Fibroblast of mammary gland (primary cell): ENCODE measurements at regions not wholly inside any gene's neighbourhood (a gene's known extent, or its start where the extent isn't known, plus 50 kb on each side); places are given as distances from the start of the nearest gene placed in this dataset.

Source experiments
- DNase-seq: peaks from one replicate; pipeline ENCODE4 v3.0.0-alpha.2; 2010; ENCODE audit warnings: low read depth
- H3K4me3 ChIP-seq: 2 replicates; pipeline ENCODE4 v1.5.1; 2011; ENCODE audit warnings: low read depth, mild to moderate bottlenecking, low read length, moderate library complexity; ENCODE audit not compliant: control insufficient read depth
- CTCF ChIP-seq: conservative IDR thresholded peaks from 2 replicates; pipeline ENCODE4 v1.5.1; 2011; ENCODE audit warnings: low read depth, low read length, inconsistent platforms; ENCODE audit not compliant: control insufficient read depth, insufficient read depth

- no peak for TF ChIP-seq CTCF
- DNase-seq: peak; percentile 45
- no peak overlapping the region for H3K4me3 ChIP-seq
These were observed 92.9 kb upstream of the USP47 start for GRCh38 chr11:11748706-11749365.

- no peak for TF ChIP-seq CTCF
- no peak overlapping the region for H3K4me3 ChIP-seq
- no peak for DNase-seq
These were observed 94.2 kb upstream of the USP47 start for GRCh38 chr11:11747570-11747969.

GRCh38 chr11:11746449-11746848 is 95.3 kb upstream of the USP47 start:
- H3K4me3 ChIP-seq: no peak overlapping the region
- no peak for DNase-seq
- TF ChIP-seq CTCF: no peak

- no peak overlapping the region for H3K4me3 ChIP-seq
- no peak for DNase-seq
- TF ChIP-seq CTCF: no peak
These were observed 98.6 kb upstream of the USP47 start for GRCh38 chr11:11743216-11743615.

- TF ChIP-seq CTCF: no peak
- H3K4me3 ChIP-seq: no peak overlapping the region
- DNase-seq: no peak
These were observed 99.3 kb upstream of the USP47 start for GRCh38 chr11:11742486-11742885.

- no peak for TF ChIP-seq CTCF
- H3K4me3 ChIP-seq: no peak overlapping the region
- DNase-seq: no peak
These were observed 100.9 kb upstream of the USP47 start for GRCh38 chr11:11740836-11741235.
